HL-60 (cell line): ENCODE measurements at regions not wholly inside any gene's neighbourhood (a gene's known extent, or its start where the extent isn't known, plus 50 kb on each side); places are given as distances from the start of the nearest gene placed in this dataset.
A peak's percentile ranks its signal among the peaks of the same experiment; 100 is the strongest.

ENCODE experiments used
- DNase-seq, 2 experiments: peaks; one replicate each; pipeline ENCODE4 v3.0.0-alpha.2; 2010 to 2020; ENCODE audit warnings: low read depth in 1 of 2, low spot score in 1 of 2
- H3K27ac ChIP-seq: fragments of 250-450 bp; sonication (Bioruptor Pico); replicated peaks from 2 replicates; pipeline ENCODE4 v1.5.1; 2020; ENCODE audit warnings: mild to moderate bottlenecking, moderate library complexity
- H3K27me3 ChIP-seq: fragments of 250-450 bp; sonication (Bioruptor Pico); 2 replicates; pipeline ENCODE4 v1.5.1; 2021; ENCODE audit warnings: mild to moderate bottlenecking, moderate library complexity; ENCODE audit not compliant: insufficient read depth, poor library complexity, severe bottlenecking
- H3K4me3 ChIP-seq: replicated peaks from 2 replicates; pipeline ENCODE4 v1.5.1; 2011; ENCODE audit warnings: mild to moderate bottlenecking, control low read depth, low read length; ENCODE audit not compliant: insufficient read depth
- GABPA ChIP-seq: IDR thresholded peaks from 2 replicates; pipeline ENCODE4 v1.6.1; 2012; ENCODE audit warnings: low read depth
- POLR2AphosphoS5 ChIP-seq: IDR thresholded peaks from 2 replicates; pipeline ENCODE4 v1.6.1; 2012; ENCODE audit warnings: low read depth
- SPI1 ChIP-seq: IDR thresholded peaks from 2 replicates; pipeline ENCODE4 v1.6.1; 2012; ENCODE audit warnings: low read depth, mild to moderate bottlenecking, borderline replicate concordance
- TF ChIP-seq, protein P1 (sequence below): IDR thresholded peaks from one replicate; pipeline ENCODE4 v1.5.1; 2011; ENCODE audit warnings: low read length, control low read depth, inconsistent platforms; ENCODE audit not compliant: insufficient read depth
- TF ChIP-seq, protein P2 (sequence below): IDR thresholded peaks from 2 replicates; pipeline ENCODE4 v1.6.1; 2012; ENCODE audit warnings: low read depth; ENCODE audit not compliant: insufficient replicate concordance

DNA sequence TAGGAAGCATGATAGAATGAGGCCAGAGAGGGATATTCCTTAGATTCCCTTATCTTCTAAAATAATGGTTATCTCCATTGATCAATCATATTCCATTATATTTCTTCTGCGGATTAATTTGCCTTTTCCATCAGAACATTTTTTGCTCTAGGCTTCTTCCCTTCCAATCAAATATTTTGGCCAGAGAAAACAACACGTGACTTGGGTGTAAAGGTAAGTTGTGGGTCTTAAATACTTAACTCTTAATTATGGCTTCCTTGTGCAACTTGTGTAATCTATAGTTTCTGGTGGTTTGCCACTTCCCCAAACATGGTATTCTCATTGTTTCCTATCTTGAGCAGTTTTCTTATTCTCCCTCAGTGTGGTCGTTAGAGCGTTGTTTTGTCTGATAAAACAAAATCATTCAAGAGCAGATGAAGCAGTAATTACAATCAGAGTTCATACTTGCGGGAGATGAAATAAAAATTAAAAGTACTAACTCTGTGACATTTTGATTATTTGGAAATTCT, 889.3 kb downstream of the MAT2B start:
- DNase-seq = no peak
- Histone ChIP-seq H3K27me3 (no peaks in the 10 kb centered on the region), H3K4me3 (no peak overlapping the region), H3K27ac (no peak overlapping the region)
- TF ChIP-seq SPI1 (peak; percentile 74), GABPA (no peak)

GRCh38 chr5:164412531-164412930, 907.1 kb downstream of the MAT2B start:
- Histone ChIP-seq H3K27me3 (no peaks in the 10 kb centered on the region), H3K27ac (no peak overlapping the region), H3K4me3 (no peak overlapping the region)
- TF ChIP-seq POLR2AphosphoS5 = no peak
- DNase-seq = no peak

- H3K27ac ChIP-seq = no peak overlapping the region
- no peak overlapping the region for H3K4me3 ChIP-seq
- H3K27me3 ChIP-seq = no peaks in the 10 kb centered on the region
- no peak for DNase-seq
- TF ChIP-seq GABPA (no peak), SPI1 (no peak), POLR2AphosphoS5 (no peak)
- TF ChIP-seq, protein P1, sequence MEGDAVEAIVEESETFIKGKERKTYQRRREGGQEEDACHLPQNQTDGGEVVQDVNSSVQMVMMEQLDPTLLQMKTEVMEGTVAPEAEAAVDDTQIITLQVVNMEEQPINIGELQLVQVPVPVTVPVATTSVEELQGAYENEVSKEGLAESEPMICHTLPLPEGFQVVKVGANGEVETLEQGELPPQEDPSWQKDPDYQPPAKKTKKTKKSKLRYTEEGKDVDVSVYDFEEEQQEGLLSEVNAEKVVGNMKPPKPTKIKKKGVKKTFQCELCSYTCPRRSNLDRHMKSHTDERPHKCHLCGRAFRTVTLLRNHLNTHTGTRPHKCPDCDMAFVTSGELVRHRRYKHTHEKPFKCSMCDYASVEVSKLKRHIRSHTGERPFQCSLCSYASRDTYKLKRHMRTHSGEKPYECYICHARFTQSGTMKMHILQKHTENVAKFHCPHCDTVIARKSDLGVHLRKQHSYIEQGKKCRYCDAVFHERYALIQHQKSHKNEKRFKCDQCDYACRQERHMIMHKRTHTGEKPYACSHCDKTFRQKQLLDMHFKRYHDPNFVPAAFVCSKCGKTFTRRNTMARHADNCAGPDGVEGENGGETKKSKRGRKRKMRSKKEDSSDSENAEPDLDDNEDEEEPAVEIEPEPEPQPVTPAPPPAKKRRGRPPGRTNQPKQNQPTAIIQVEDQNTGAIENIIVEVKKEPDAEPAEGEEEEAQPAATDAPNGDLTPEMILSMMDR = no peak
- TF ChIP-seq, protein P2, sequence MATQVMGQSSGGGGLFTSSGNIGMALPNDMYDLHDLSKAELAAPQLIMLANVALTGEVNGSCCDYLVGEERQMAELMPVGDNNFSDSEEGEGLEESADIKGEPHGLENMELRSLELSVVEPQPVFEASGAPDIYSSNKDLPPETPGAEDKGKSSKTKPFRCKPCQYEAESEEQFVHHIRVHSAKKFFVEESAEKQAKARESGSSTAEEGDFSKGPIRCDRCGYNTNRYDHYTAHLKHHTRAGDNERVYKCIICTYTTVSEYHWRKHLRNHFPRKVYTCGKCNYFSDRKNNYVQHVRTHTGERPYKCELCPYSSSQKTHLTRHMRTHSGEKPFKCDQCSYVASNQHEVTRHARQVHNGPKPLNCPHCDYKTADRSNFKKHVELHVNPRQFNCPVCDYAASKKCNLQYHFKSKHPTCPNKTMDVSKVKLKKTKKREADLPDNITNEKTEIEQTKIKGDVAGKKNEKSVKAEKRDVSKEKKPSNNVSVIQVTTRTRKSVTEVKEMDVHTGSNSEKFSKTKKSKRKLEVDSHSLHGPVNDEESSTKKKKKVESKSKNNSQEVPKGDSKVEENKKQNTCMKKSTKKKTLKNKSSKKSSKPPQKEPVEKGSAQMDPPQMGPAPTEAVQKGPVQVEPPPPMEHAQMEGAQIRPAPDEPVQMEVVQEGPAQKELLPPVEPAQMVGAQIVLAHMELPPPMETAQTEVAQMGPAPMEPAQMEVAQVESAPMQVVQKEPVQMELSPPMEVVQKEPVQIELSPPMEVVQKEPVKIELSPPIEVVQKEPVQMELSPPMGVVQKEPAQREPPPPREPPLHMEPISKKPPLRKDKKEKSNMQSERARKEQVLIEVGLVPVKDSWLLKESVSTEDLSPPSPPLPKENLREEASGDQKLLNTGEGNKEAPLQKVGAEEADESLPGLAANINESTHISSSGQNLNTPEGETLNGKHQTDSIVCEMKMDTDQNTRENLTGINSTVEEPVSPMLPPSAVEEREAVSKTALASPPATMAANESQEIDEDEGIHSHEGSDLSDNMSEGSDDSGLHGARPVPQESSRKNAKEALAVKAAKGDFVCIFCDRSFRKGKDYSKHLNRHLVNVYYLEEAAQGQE = no peak
Measured at GRCh38 chr5:164420161-164420560, 914.7 kb downstream of the MAT2B start.

GRCh38 chr5:164422400-164422799, 917.0 kb downstream of the MAT2B start:
- Histone ChIP-seq H3K27ac (no peak overlapping the region), H3K4me3 (no peak overlapping the region), H3K27me3 (no peaks in the 10 kb centered on the region)
- DNase-seq = no peak
- TF ChIP-seq, protein P1 = no peak
- TF ChIP-seq GABPA = no peak
- TF ChIP-seq, protein P2 = no peak
- no peak for TF ChIP-seq SPI1
- no peak for TF ChIP-seq POLR2AphosphoS5

- no peak for DNase-seq
- no peak overlapping the region for H3K4me3 ChIP-seq
- no peak overlapping the region for H3K27ac ChIP-seq
- TF ChIP-seq POLR2AphosphoS5 (no peak), GABPA (no peak), SPI1 (no peak)
- TF ChIP-seq, protein P1 = no peak
- TF ChIP-seq, protein P2 = no peak
- no peaks in the 10 kb centered on the region for H3K27me3 ChIP-seq
Measured at GRCh38 chr5:164431634-164432304, 926.4 kb downstream of the MAT2B start.
